ENCODE measurements at regions not wholly inside any gene's neighbourhood (a gene's known extent, or its start where the extent isn't known, plus 50 kb on each side); places are given as distances from the start of the nearest gene placed in this dataset.

DNA sequence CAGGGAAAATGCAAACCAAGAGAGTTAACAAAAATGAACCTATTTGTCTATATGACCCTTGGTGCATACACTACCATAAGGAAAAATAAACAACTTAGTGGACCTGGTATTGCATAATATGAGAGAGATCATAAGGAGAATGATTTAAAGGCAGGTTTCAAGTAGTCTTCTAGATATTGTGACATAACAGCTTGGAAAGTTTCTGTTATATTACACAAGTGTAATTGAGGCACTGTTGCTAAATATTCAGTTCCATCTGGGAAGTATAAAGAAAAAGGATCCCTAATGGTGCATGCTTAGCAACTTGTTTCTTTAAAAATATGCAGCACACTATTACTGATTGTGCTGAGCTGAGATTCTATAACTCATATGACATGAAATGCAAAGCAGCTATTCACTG, 252.2 kb upstream of the SPHKAP start:
- no peak for TF ChIP-seq EZH2 (IDR thresholded peaks at IDR 0.05; ENCODE audit: low read length, missing control alignments)
- TF ChIP-seq, protein P1, sequence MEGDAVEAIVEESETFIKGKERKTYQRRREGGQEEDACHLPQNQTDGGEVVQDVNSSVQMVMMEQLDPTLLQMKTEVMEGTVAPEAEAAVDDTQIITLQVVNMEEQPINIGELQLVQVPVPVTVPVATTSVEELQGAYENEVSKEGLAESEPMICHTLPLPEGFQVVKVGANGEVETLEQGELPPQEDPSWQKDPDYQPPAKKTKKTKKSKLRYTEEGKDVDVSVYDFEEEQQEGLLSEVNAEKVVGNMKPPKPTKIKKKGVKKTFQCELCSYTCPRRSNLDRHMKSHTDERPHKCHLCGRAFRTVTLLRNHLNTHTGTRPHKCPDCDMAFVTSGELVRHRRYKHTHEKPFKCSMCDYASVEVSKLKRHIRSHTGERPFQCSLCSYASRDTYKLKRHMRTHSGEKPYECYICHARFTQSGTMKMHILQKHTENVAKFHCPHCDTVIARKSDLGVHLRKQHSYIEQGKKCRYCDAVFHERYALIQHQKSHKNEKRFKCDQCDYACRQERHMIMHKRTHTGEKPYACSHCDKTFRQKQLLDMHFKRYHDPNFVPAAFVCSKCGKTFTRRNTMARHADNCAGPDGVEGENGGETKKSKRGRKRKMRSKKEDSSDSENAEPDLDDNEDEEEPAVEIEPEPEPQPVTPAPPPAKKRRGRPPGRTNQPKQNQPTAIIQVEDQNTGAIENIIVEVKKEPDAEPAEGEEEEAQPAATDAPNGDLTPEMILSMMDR (conservative IDR thresholded peaks at IDR 0.05 in 1 of 2, IDR thresholded peaks at IDR 0.05 in 1 of 2; ENCODE audit: low read depth in 1 of 2, low read length in 2 of 2): no peak
